ENCODE measurements at regions not wholly inside any gene's neighbourhood (a gene's known extent, or its start where the extent isn't known, plus 50 kb on each side); places are given as distances from the start of the nearest gene placed in this dataset.
"Not testable (repeated sequence)": the region's sequence is repeated elsewhere in the genome, so short reads cannot be mapped to it uniquely, and the experiment has no call there.

- DNase-seq (ENCODE audit: low read depth): no peak
Measured at GRCh38 chrX:65883556-65883955, 156.3 kb downstream of the VSIG4 start.

- DNase-seq (ENCODE audit: low read depth): no peak
Measured at GRCh38 chrX:65879977-65880799, 159.7 kb downstream of the VSIG4 start.

GRCh38 chrX:65878456-65878855, 161.4 kb downstream of the VSIG4 start:
- no peak for DNase-seq (ENCODE audit: low read depth)

GRCh38 chrX:65877953-65878352, 161.9 kb downstream of the VSIG4 start:
- DNase-seq (ENCODE audit: low read depth): no peak

GRCh38 chrX:65875614-65876013, 164.3 kb downstream of the VSIG4 start:
- DNase-seq (ENCODE audit: low read depth): not testable (repeated sequence)

GRCh38 chrX:65874765-65875164, 165.1 kb downstream of the VSIG4 start:
- no peak for DNase-seq (ENCODE audit: low read depth)

- DNase-seq (ENCODE audit: low read depth): no peak
Measured at GRCh38 chrX:65874110-65874509, 165.8 kb downstream of the VSIG4 start.

GRCh38 chrX:65873385-65873784, 166.5 kb downstream of the VSIG4 start:
- DNase-seq (ENCODE audit: low read depth): no peak

GRCh38 chrX:65871671-65872311, 168.1 kb downstream of the VSIG4 start:
- DNase-seq (ENCODE audit: low read depth): no peak

GRCh38 chrX:65870544-65870943, 169.3 kb downstream of the VSIG4 start:
- DNase-seq (ENCODE audit: low read depth): not testable (repeated sequence)

- no peak for DNase-seq (ENCODE audit: low read depth)
Measured at GRCh38 chrX:65866773-65867172, 173.1 kb downstream of the VSIG4 start.

GRCh38 chrX:65866146-65866545, 173.7 kb downstream of the VSIG4 start:
- DNase-seq (ENCODE audit: low read depth): no peak

GRCh38 chrX:65862638-65863037, 177.2 kb downstream of the VSIG4 start:
- DNase-seq (ENCODE audit: low read depth): no peak

- no peak for DNase-seq (ENCODE audit: low read depth)
Measured at GRCh38 chrX:65859299-65859698, 180.6 kb downstream of the VSIG4 start.

- not testable (repeated sequence) for DNase-seq (ENCODE audit: low read depth)
Measured at GRCh38 chrX:65854437-65854836, 185.4 kb downstream of the VSIG4 start.

- DNase-seq (ENCODE audit: low read depth): not testable (repeated sequence)
Measured at GRCh38 chrX:65851306-65851705, 183.9 kb downstream of the MSN start.

GRCh38 chrX:65850821-65851220, 183.4 kb downstream of the MSN start:
- DNase-seq (ENCODE audit: low read depth): not testable (repeated sequence)

GRCh38 chrX:65846974-65847373, 179.5 kb downstream of the MSN start:
- DNase-seq (ENCODE audit: low read depth): no peak

- DNase-seq (ENCODE audit: low read depth): no peak
Measured at GRCh38 chrX:65841263-65841662, 173.8 kb downstream of the MSN start.

- DNase-seq (ENCODE audit: low read depth): no peak
Measured at GRCh38 chrX:65838674-65839073, 171.2 kb downstream of the MSN start.

- no peak for DNase-seq (ENCODE audit: low read depth)
Measured at GRCh38 chrX:65837875-65838549, 170.6 kb downstream of the MSN start.

GRCh38 chrX:65831268-65831667, 163.8 kb downstream of the MSN start:
- no peak for DNase-seq (ENCODE audit: low read depth)

- no peak for DNase-seq (ENCODE audit: low read depth)
Measured at GRCh38 chrX:65828599-65828998, 161.1 kb downstream of the MSN start.

All from stimulated activated CD8-positive, alpha-beta memory T cell treated with anti-CD3 and anti-CD28 coated beads, Interleukin-12 subunit alpha, Interleukin-12 subunit beta, amount 100 ng/mL, for 1 hour (primary cell).